ENCODE measurements at regions not wholly inside any gene's neighbourhood (a gene's known extent, or its start where the extent isn't known, plus 50 kb on each side); places are given as distances from the start of the nearest gene placed in this dataset.

DNA sequence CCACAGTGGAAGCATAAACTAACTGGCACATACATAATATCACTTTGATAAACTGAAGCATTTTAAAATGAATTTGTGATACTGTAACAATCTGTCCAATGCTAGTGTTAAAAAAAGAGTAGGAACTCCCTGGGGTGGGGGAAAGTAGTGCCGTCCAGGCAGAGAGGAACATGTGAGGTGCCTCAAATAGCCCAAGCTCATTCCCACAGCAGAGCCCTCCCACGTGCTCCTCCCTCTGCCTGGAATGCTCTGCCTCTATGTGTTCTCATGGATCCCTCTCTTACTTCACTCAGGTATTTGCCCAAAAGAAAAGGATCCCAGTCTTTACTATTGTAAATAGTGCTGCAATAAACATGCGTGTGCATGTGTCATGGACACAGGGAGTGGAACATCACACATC is 188.1 kb downstream of the NHLRC3 start:
- TF ChIP-seq CTCF (IDR thresholded peaks at IDR 0.05) (no peak), POLR2A (IDR thresholded peaks at IDR 0.05) (no peak)

Measured in Peyer's patch (tissue), 4 donors.